ENCODE measurements at regions not wholly inside any gene's neighbourhood (a gene's known extent, or its start where the extent isn't known, plus 50 kb on each side); places are given as distances from the start of the nearest gene placed in this dataset.

DNA sequence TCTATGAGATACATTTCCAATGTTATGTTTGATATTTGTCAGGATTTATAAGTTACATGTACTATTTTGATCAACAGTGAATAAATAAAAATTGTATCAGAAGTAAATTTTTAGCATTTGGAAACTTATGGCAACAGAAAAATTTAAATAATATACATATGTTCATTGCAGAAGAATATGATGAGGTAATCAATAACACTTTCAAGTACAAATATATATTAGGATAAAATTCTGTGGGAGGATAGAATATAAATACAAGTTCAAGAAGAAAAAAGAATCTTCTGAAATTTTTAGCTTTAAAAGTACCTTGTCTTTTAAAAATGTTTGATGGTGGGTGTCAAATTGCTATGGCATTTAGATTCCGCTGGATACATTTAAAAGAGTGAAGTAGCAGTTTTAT lies 102.8 kb upstream of the MUCL1 start:
- H4K91ac ChIP-seq (ENCODE audit: insufficient read depth, low read depth, low read length), result no peak overlapping the region
- no peaks in the 10 kb centered on the region for H3K79me1 ChIP-seq (ENCODE audit: low read depth in 1 of 2, low read length in 2 of 2)
- H3K9me1 ChIP-seq (ENCODE audit: insufficient read depth, low read length), result no peaks in the 10 kb centered on the region
- no peak overlapping the region for H3K9ac ChIP-seq (ENCODE audit: low read depth, low read length)
- no peak overlapping the region for H3K4me2 ChIP-seq (ENCODE audit: low read depth, low read length)
- H3K27me3 ChIP-seq (ENCODE audit: control insufficient read depth, insufficient read depth, low read length), result no peaks in the 10 kb centered on the region
- H2BK5ac ChIP-seq (ENCODE audit: low read depth, low read length, poor library complexity, severe bottlenecking), result no peak overlapping the region
- no peak for ATAC-seq (ENCODE audit: low read depth)
- H3K27ac ChIP-seq (ENCODE audit: insufficient read depth, low read length), result no peak overlapping the region
- no peak overlapping the region for H4K8ac ChIP-seq (ENCODE audit: low read depth in 2 of 2, low read length in 2 of 2)
- no peak for DNase-seq
- no peak overlapping the region for H3K14ac ChIP-seq (replicated peaks; ENCODE audit: low read depth, low read length)
- in situ Hi-C loops (cut with MboI; ENCODE audit: low sequenced_read_pairs), result loop anchor here (25.0 kb wide), 1 partner anchor 311 kb away; no protein-coding TSS in a partner anchor
- no peak overlapping the region for H3K18ac ChIP-seq (ENCODE audit: low read depth, low read length)
- TF ChIP-seq CEBPB (IDR thresholded peaks at IDR 0.05; ENCODE audit: low read depth, low read length) (no peak), MAFK (IDR thresholded peaks at IDR 0.05; ENCODE audit: low read depth, low read length) (no peak), BHLHE40 (IDR thresholded peaks at IDR 0.05; ENCODE audit: low read depth, low read length) (no peak), RCOR1 (IDR thresholded peaks at IDR 0.05; ENCODE audit: insufficient replicate concordance, low read length) (no peak), SMC3 (IDR thresholded peaks at IDR 0.05; ENCODE audit: low read depth, low read length) (no peak), MXI1 (IDR thresholded peaks at IDR 0.05; ENCODE audit: borderline replicate concordance, low read depth, low read length) (no peak), MAZ (IDR thresholded peaks at IDR 0.05; ENCODE audit: borderline replicate concordance, low read depth, low read length) (no peak), RAD21 (IDR thresholded peaks at IDR 0.05; ENCODE audit: low read length) (no peak)
- TF ChIP-seq, protein P1, sequence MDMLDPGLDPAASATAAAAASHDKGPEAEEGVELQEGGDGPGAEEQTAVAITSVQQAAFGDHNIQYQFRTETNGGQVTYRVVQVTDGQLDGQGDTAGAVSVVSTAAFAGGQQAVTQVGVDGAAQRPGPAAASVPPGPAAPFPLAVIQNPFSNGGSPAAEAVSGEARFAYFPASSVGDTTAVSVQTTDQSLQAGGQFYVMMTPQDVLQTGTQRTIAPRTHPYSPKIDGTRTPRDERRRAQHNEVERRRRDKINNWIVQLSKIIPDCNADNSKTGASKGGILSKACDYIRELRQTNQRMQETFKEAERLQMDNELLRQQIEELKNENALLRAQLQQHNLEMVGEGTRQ (IDR thresholded peaks at IDR 0.05; ENCODE audit: low read depth, low read length), result no peak
- TF ChIP-seq, protein P2, sequence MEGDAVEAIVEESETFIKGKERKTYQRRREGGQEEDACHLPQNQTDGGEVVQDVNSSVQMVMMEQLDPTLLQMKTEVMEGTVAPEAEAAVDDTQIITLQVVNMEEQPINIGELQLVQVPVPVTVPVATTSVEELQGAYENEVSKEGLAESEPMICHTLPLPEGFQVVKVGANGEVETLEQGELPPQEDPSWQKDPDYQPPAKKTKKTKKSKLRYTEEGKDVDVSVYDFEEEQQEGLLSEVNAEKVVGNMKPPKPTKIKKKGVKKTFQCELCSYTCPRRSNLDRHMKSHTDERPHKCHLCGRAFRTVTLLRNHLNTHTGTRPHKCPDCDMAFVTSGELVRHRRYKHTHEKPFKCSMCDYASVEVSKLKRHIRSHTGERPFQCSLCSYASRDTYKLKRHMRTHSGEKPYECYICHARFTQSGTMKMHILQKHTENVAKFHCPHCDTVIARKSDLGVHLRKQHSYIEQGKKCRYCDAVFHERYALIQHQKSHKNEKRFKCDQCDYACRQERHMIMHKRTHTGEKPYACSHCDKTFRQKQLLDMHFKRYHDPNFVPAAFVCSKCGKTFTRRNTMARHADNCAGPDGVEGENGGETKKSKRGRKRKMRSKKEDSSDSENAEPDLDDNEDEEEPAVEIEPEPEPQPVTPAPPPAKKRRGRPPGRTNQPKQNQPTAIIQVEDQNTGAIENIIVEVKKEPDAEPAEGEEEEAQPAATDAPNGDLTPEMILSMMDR (conservative IDR thresholded peaks at IDR 0.05; ENCODE audit: low read depth, low read length), result no peak
- intact Hi-C loops (cut with micrococcal nuclease), result no loop called here
- no peak overlapping the region for H3K4ac ChIP-seq (ENCODE audit: low read depth, low read length)
- no peak overlapping the region for H3K23ac ChIP-seq (ENCODE audit: low read depth, low read length)
- no peaks in the 10 kb centered on the region for H3K9me3 ChIP-seq (ENCODE audit: control insufficient read depth, insufficient read depth, low read length)
- no peak overlapping the region for H2AK9ac ChIP-seq (replicated peaks; ENCODE audit: low read depth, low read length, poor library complexity)
- H3K4me3 ChIP-seq (ENCODE audit: insufficient read depth, low read depth, low read length), result no peak overlapping the region
- no peaks in the 10 kb centered on the region for H3K4me1 ChIP-seq (ENCODE audit: control insufficient read depth, insufficient read depth, low read length)
- no CpG with 5 or more reads among the region's 1 CpG for whole genome bisulfite sequencing, 2 experiments (ENCODE audit: extremely low coverage in 2 of 2, insufficient read length in 1 of 2)
- no peak overlapping the region for H2BK120ac ChIP-seq (ENCODE audit: low read depth, low read length)
- H3K36me3 ChIP-seq (ENCODE audit: control insufficient read depth, insufficient read depth, low read length), result no peaks in the 10 kb centered on the region
- ChIA-PET POLR2A (ENCODE audit: unreplicated experiment) (no interaction called here), CTCF (interaction anchor here (0.8 kb wide), 1 partner anchor 207 kb away, joined by 3 read pairs; no protein-coding TSS in a partner anchor)
- no peak overlapping the region for H2BK15ac ChIP-seq (ENCODE audit: low read depth, low read length)
- no peak overlapping the region for H2AFZ ChIP-seq (replicated peaks; ENCODE audit: low read length, poor library complexity)
- H3K56ac ChIP-seq (ENCODE audit: extremely low read depth, insufficient read depth, low read length), result no peak overlapping the region
- H2BK20ac ChIP-seq (ENCODE audit: low read depth, low read length), result no peak overlapping the region
- dilution Hi-C loops (cut with HindIII; ENCODE audit: low sequenced_read_pairs, unreplicated experiment), result no loop called here
- no TSS peak for BruUV-seq (replicated peaks)
- H4K20me1 ChIP-seq (ENCODE audit: insufficient read depth, low read length), result no peaks in the 10 kb centered on the region
- no peak overlapping the region for H4K5ac ChIP-seq (ENCODE audit: low read depth, low read length)
- H2AK5ac ChIP-seq (ENCODE audit: low read depth, low read length), result no peak overlapping the region

All from IMR-90 (cell line).